SU-DHL-6 (cell line): ENCODE measurements at regions not wholly inside any gene's neighbourhood (a gene's known extent, or its start where the extent isn't known, plus 50 kb on each side); places are given as distances from the start of the nearest gene placed in this dataset.

Experiments
- CTCF ChIP-seq: fragments of 200-600 bp; sonication (generic); IDR thresholded peaks from one replicate; pipeline ENCODE4 v1.5.1; 2017; ENCODE audit warnings: antibody characterized with exemption, mild to moderate bottlenecking, low read length, moderate library complexity; ENCODE audit not compliant: insufficient read depth, poor library complexity, severe bottlenecking
- EZH2phosphoT487 ChIP-seq: fragments of 200-600 bp; sonication (generic), shearing (Covaris generic); conservative IDR thresholded peaks from 2 replicates; pipeline ENCODE4 v1.6.1; 2018; ENCODE audit warnings: mild to moderate bottlenecking, antibody characterized with exemption, low read length, moderate library complexity, mixed read lengths

DNA sequence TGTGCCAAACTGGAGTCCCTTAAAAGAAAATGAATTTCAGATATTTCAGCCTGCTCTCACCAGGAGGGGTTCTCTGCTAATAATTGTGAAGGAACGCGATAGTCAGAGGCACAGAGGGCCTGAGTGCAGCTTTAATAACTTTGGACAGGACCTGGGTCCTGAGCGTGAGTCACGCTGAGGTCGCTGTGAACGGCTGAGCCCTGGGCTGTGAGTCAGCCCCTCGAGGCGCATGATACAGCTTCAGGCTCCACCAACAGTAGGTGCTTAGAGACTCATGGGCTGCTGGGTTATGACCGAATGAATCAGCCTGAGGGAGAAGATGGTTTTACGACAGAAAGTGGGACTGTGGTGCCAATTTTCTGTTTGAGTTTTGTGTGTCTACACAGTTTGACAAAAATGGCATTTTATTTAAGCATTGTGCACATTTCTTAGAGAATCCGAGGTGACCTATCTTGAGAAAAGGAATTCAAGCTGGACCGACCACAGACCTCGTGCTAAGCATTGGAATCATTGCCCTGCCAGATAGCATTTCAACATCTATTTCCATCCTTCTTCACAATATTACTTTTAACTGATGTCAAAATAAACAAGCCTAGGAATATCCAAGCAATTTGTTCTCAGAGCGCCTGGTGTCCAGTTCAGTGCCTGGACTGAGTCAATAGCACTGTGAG, 183.0 kb downstream of the THBS2 start:
- TF ChIP-seq CTCF = no peak
- no peak for TF ChIP-seq EZH2phosphoT487
